HG03565 (cell line): ENCODE measurements at regions not wholly inside any gene's neighbourhood (a gene's known extent, or its start where the extent isn't known, plus 50 kb on each side); places are given as distances from the start of the nearest gene placed in this dataset.
"Not testable (repeated sequence)": the region's sequence is repeated elsewhere in the genome, so short reads cannot be mapped to it uniquely, and the experiment has no call there.

ENCODE experiments used
- ATAC-seq: cut with Tn5 transposase; IDR thresholded peaks from one replicate; pipeline ENCODE4 v1.9.1; 2021; ENCODE audit warnings: mild to moderate bottlenecking, moderate library complexity; ENCODE audit not compliant: unreplicated experiment

DNA sequence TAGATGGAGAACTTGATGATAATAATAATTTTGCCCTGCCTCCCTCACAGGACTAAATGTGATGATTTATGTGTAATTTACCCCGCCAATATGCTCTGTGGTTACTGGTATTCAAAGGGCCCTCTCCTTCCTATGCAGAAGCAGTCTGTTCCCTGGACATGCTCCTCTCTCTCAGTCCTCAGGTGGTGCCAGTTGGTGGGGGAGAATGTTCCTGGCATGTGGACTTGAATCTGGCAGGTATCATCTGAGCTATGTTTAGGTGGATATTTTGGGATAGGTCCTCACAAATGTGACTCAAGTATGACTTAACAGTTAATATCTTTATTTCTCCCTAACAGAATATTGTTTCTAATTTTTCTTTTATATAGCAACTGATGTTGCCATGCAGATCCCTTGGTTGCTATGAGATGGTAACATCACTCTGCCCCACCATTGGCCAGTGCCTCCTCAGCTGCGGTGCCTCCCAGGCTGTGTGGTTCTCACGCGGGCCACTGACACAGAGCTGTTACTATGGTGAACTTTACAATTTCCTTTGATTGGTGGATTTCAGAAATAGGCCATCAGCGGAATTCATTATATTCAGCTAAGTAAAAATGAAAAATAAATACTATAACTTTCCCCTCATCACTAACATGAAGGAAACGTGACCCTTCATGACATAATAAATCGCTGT is 106.7 kb upstream of the PELI1 start:
- no peak for ATAC-seq

DNA sequence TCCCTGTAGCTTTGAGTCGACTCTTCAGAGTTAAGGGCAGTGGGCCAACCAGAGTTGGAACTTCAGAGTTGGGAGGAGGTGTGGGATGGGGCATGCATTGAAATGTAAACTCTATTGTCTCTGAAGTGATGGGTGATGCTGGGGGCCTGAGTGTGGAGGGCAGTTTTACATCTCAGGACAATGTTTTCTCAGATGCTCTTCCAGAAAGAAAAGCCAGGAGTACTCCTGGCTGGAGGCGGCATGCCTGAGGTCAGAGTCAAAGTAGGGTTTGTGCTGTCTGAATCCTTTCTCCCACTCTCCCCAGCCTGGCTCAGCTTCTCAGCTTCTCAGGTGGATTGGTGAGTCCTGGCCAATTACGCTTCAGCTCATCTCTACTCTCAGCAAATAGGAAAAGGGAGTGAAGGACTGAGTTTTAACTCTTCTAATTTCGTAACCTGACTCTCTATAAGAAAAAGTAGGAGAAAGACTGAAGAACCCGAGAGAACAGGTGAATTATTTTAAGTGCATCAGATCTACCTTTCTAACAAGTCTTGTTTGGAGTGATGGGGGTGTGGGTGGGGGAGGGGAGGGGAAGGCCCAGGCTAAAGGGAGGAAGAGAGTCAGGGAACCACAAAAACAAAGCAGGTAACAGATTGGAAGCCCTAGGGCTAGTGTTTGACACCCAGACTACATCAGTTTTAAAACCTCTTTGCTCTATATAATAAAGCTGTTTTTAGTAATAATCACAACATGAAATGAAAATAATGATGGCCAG is 107.5 kb upstream of the PELI1 start:
- no peak for ATAC-seq

- not testable (repeated sequence) for ATAC-seq
Measured at GRCh38 chr2:64252251-64252978, 108.2 kb upstream of the PELI1 start.

- not testable (repeated sequence) for ATAC-seq
Measured at GRCh38 chr2:64253421-64253820, 109.2 kb upstream of the PELI1 start.

DNA sequence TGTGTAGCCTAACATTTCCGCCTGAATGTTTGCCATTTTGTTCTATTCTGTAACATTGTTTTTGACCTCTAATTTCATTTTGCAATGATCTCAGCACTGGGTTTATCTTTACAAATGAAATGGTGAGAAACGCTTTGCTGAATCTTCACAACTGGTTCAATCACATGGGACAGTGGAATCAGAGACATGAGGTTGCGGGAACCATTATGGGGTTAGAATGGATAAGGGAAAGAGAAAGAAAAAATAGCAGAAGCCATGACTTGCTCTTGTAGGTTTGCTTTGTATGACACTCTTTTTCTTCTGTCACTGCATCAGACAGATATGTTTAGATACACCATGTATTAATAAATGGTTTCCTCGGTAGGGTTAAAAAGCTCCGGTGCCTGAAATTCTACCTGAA is 114.3 kb upstream of the PELI1 start:
- ATAC-seq = no peak

GRCh38 chr2:64259312-64259711 is 115.1 kb upstream of the PELI1 start:
- ATAC-seq = no peak

- ATAC-seq = no peak
Measured at GRCh38 chr2:64260093-64260803, 116.0 kb upstream of the PELI1 start.

- peak; percentile 91 for ATAC-seq
Measured at GRCh38 chr2:64260817-64261216, 116.6 kb upstream of the PELI1 start.

GRCh38 chr2:64262071-64262470 is 117.9 kb upstream of the PELI1 start:
- no peak for ATAC-seq

GRCh38 chr2:64262816-64263215 is 118.6 kb upstream of the PELI1 start:
- ATAC-seq = no peak

DNA sequence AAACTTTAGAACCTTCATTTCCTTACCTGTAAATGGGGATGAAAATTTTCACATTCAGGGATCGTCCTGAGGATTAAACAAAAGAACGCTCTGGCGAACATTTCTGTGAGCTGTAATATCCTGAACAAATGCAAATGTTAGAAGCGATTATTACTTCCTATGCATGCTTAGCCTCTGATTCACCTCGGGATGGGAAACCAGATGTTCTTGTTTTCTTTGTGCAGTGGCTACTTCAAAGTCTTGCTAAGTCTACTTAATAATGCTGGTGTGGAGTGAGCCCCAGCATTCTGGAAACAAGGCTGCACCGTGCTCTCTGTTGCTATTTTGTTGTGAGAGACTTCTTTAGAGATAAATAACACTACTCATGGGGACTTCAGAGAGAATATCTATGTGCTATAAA is 119.1 kb upstream of the PELI1 start:
- no peak for ATAC-seq

GRCh38 chr2:64267699-64268098 is 123.5 kb upstream of the PELI1 start:
- no peak for ATAC-seq

GRCh38 chr2:64268330-64269048 is 124.3 kb upstream of the PELI1 start:
- ATAC-seq = no peak

- no peak for ATAC-seq
Measured at GRCh38 chr2:64273524-64274398, 129.5 kb upstream of the PELI1 start.

GRCh38 chr2:64274399-64275173 is 130.4 kb upstream of the PELI1 start:
- no peak for ATAC-seq

DNA sequence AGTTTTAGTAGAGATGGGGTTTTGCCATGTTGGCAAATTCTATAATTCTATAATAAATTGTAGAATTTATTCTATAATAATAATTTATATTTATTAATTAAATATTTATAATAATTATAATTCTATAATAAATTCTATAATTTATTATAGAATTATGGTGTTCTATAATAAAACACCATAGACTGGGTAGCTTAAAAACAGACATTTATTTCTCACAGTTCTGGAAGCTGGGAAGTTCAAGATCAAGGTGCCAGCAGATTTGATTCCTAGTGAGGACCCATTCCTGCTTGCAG is 130.9 kb upstream of the PELI1 start:
- no peak for ATAC-seq

DNA sequence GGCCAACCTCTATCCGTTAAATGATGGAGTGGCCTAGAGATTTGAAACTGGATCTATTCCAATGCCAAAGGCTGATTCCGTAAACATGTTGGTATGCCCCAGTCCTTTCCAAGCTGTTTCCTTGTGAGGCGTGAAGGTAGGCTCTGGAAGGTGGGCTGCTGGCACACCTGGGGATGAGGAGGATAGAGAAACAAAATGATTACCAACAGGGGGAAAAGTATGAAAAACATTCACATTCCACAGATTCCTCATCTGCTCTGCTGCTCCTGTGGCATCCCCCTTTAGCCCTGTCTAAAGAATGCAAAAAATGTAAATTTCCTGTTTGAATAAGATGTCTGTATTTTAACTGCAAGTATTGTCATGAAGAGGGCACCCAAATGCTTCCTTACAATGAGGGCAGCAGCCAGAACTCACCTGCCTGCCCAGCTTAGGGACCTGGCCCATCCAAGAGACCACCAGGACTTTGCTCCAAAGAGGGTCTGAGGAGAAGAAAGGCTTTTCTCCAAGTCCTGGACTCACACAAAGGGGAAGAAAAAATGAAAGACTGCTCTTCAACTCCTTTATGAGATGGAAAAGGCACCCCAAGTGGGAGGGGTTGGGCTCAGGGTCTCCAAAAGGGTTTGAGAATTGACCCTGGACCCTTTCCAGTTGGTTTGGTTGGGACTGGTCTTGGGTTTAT is 132.3 kb upstream of the PELI1 start:
- no peak for ATAC-seq

DNA sequence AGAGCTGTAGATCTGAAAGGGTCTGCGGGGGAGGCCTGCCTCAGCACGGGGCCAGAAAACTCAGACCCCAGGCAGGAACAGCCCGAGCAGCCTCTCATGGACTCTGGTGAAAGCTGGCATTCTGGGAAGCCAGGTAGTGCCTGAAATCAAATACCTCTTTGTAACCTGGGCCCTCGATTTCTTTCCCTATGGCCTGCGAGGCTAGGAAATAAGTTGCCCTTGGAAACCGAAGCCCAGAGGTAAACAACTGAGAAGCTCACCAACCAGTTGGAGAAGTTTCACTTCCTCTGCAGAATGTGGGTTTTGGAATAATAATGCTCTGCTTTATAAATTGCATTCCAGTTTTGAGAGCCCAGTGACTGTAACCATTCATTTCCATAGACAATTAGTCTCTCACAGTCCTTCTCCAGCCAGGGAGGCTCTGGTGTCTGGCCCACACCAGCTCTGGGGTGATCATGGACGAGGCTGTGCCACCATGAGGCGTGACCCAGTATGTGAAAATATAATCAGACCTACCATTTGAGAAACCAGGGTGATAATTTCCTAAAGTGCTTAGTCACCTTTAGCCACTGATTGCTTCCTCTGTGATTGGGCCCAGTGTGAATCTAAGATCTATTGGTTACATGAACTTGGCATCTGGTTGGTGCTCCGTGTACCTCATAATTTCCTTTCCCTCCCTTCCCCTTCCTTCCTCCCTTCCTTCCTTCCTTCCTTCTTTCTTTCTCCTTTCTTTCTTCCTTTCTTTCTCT is 133.1 kb upstream of the PELI1 start:
- ATAC-seq = no peak
